Motor neuron (in vitro differentiated cells): ENCODE measurements at regions not wholly inside any gene's neighbourhood (a gene's known extent, or its start where the extent isn't known, plus 50 kb on each side); places are given as distances from the start of the nearest gene placed in this dataset.
"Not testable (repeated sequence)": the region's sequence is repeated elsewhere in the genome, so short reads cannot be mapped to it uniquely, and the experiment has no call there.

Source experiments
- ATAC-seq, 8 experiments: fragments of 200-7000 bp; cut with Tn5 transposase; replicated peaks in 6 of 8; 2 replicates each; pipeline ENCODE4 v1.8.0; 2021; ENCODE audit warnings: mild to moderate bottlenecking in 8 of 8, moderate library complexity in 8 of 8
- H3K27ac ChIP-seq, 2 donors: fragments of 250-450 bp; sonication (Bioruptor Pico); 2 replicates each; pipeline ENCODE4 v1.9.0; 2021; ENCODE audit warnings: antibody characterized with exemption in 2 of 2, mild to moderate bottlenecking in 2 of 2, moderate library complexity in 1 of 2
- H3K4me1 ChIP-seq, 2 donors: fragments of 250-450 bp; sonication (Bioruptor Pico); replicated peaks in 1 of 2; 2 replicates each; pipeline ENCODE4 v1.6.1; 2021; ENCODE audit warnings: antibody characterized with exemption in 2 of 2, mild to moderate bottlenecking in 2 of 2, moderate library complexity in 1 of 2
- H3K4me3 ChIP-seq, 5 donors: fragments of 250-450 bp; sonication (Bioruptor Pico); 2 replicates each; pipeline ENCODE4 v1.9.0; 2021; ENCODE audit warnings: antibody characterized with exemption in 5 of 5, mild to moderate bottlenecking in 5 of 5, moderate library complexity in 4 of 5
- WGBS, 10 experiments: fragments of 450-650 bp; shearing (Covaris generic); methylation state at CpG; one replicate each; pipeline ENCODE4 v1.0.0; 2022; 5-methylcytosine and 5-hydroxymethylcytosine counted together
- in situ Hi-C, 9 experiments: fragments of 400-800 bp; cut with MboI; loops; one replicate each; pipeline ENCODE4 v1.15.0; 2021; ENCODE audit warnings: low sequenced_read_pairs in 9 of 9, low pct_unique_long_range_greater_than_20kb in 2 of 9; ENCODE audit not compliant: unreplicated experiment in 9 of 9

DNA sequence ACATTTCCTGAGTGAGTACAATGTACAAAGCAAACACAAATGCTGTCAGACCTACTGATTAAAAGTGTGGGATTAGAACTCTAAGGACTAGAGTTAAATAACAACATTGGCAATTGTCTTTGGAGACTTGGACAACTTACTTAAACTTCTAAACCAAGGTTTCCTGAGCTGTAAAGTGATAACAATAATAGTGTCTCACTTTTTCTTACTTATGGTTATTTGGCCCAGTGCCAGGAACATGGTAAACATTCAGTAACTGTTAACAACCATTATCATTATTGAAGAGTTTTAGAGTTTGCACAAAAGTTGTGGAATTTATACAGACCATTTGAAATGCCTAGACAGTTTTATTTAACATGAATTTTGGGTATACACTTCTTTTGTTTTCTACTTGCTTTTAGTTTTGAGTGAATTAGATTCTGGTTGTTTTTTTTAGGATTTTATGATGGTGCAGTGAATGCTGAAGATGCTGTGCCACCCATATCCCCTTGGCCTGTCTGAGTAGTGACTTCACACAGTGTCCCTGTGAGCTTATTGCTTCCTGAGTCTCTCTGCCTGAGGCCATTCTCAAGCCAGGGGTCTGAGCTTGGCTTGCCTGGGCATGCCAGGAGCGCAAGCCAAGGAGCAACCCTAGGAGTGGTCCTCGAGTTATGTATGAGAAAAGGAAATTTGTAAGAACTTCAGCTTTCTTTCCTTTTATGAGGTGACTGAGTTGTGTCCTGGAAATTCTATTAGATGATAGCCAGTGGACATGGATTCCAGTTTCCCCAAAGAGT, 932.8 kb downstream of the TTLL7 start:
- ATAC-seq: peak in 1 of 8 experiments; percentile 33

DNA sequence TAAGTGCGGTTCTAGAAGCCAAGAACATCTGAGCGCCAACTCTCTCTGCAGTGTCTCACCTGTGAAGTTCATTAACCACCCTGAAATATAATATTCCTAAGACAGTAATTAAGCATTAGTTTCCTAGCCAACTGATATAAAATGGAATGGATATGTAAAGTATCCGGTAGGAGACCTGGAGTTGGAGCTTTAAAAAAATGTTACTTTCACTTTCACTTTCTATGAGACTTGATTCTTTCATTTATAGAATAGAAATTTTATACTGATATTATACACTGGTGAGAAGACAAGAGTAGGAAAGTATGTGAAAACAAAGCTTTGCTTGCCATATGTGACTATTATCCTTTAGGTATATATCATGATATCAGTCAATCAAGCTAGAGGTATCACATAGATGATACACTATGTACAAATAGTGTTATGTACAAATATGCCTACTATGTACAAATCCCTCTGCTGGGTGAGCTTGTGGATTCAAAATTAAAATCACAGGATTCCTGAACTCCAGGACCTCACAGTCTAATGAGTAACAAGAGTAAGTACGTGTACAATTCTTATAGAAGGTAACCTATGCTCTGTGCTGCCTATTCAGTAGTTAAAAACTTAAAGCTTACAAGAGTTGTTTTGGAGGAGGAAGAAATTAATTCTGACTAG, 934.2 kb downstream of the TTLL7 start:
- Histone ChIP-seq H3K4me3 (no peak overlapping the region), H3K27ac (no peak overlapping the region), H3K4me1 (peaks cover 0 to 2% of the 10 kb centered on the region in 2 donors)
- WGBS, 10 experiments: 69 to 100% (median 89%) methylated on average over 2 to 4 of the region's 4 CpGs; no CpG with 5 or more reads in 1 of the 10 experiments
- in situ Hi-C loops: no loop called here
- no peak for ATAC-seq

More for the DNA sequence above, 932.8 kb downstream of the TTLL7 start:
- in situ Hi-C loops: no loop called here
- 50 to 89% (median 80%) methylated on average over 1 to 2 of the region's 2 CpGs; no CpG with 5 or more reads in 3 of the 10 experiments for WGBS, 10 experiments
- H3K4me3 ChIP-seq: no peak overlapping the region
- no peak overlapping the region for H3K27ac ChIP-seq
- H3K4me1 ChIP-seq: no peaks in the 10 kb centered on the region

DNA sequence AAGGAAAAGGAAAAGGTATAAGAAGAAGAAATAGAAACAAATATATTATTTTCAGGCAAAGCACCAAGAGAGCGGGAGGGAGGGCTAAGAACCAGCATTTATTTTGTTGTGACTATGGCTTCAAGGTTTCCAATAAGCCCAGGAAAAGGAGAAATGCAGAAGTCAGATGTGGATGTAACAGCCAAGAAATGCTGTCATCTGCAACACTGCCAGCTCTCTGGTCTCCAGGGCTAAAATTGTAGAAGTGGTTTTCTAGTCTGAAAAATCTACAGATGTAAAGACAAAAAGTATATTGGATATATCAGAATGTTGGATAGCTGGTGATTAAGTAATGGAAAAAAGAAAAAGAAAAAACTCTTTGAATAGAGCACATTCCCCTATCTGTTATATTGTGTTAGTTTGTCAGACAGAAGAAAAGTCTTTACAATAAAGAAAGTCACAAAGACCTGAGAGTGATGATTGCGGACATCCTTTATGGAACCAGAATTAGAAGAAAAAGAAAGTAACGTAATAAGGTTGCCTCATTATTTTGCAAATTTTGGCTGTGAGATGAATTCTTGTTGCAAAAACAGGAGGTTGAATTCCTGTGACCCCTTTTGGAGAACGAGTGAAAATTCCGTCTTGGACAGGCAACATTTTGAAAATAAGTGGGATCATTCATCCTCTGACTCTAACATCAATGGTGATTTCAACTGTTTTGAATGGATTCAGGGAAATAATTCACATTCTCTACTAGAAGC, 938.1 kb downstream of the TTLL7 start:
- 38 to 84% (median 63%) methylated on average over 3 to 5 of the region's 5 CpGs for WGBS, 10 experiments
- peak in 1 of 8 experiments; percentile 17 for ATAC-seq
- no peak overlapping the region for H3K4me3 ChIP-seq
- in situ Hi-C loops: no loop called here
- H3K27ac ChIP-seq: no peak overlapping the region
- H3K4me1 ChIP-seq: peaks cover 0 to 8% of the 10 kb centered on the region in 2 donors

DNA sequence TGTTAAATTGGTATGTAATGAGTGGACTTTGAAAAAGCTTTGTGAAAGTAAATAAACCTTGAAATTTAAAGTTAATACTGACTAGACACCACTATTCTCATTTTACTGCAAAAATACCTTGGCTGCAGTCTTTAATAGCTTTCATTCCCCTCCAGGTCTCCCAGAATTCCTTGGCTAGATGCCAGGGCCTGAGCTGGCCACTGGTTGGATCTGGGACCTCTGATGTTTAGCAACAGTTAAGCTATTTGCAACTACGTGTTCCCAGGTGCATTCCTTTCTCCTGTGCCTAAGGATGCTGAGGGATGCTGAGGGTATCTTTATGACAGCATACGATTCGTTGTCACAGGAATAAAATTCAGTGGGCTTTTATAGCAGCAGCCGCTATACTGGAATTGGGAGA, 938.7 kb downstream of the TTLL7 start:
- in situ Hi-C loops: no loop called here
- H3K27ac ChIP-seq: no peak overlapping the region
- peaks cover 0 to 8% of the 10 kb centered on the region in 2 donors for H3K4me1 ChIP-seq
- WGBS, 10 experiments: 48 to 100% (median 80%) methylated on average over 1 to 4 of the region's 4 CpGs; no CpG with 5 or more reads in 1 of the 10 experiments
- no peak overlapping the region for H3K4me3 ChIP-seq
- no peak for ATAC-seq

DNA sequence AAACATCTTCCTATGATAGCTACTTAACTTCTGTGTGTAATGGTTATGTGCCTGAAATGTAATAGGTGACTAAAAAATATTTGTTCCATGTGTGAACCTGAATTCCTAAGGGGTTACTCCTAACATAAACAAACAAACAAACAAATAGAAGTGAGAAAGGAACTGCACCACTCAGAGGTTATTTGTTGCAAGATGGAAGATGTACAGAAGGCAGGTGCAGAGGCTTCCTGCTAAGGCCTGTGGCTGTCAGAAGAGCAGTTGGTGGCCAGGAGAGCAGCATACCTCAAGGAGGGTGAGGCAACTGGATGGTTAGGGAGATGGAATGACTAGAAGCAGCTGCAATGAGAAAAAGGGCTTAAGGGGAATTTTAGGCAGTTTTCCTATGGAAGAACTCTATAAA, 940.6 kb downstream of the TTLL7 start:
- in situ Hi-C loops: no loop called here
- H3K27ac ChIP-seq: no peak overlapping the region
- no peak for ATAC-seq
- H3K4me3 ChIP-seq: no peak overlapping the region
- peaks cover 0 to 8% of the 10 kb centered on the region in 2 donors for H3K4me1 ChIP-seq

DNA sequence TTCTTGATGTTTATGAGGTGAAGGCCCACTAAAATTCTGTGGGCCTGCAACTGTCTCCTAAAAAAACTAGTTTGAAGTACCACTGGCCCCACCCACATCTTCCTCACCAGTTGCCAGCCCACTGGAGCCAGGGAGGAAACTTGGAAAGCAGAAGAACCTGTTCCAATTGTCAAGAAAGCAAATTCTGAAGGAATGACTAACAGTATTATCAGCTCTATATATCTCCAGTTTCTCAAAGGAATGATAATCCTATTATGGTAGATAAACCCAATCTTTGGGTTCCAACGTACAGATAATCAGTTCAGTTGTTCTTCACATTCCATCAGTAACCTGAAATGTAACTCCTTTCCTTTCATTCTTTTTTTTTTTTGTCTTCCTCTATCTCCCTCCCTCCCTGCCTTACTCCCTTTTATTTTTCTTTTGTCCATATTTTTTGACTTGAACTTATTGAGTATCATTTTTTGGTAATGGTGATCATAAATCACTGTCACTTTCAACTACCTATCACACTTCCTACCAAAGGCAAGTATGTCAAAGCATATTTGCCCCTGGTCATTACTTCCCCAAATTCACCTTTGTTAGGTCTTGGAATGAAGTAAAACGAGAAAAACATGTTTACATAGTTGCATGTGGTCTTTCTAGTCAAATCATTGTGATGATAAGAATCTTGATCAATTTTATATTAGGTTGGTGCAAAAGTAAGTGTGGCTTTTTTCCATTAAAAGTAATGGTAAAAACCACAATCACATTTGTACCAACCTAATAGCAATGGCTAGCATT, 943.4 kb downstream of the TTLL7 start:
- Histone ChIP-seq H3K4me3 (no peak overlapping the region), H3K4me1 (peaks cover 0 to 7% of the 10 kb centered on the region in 2 donors), H3K27ac (no peak overlapping the region)
- ATAC-seq: no peak
- in situ Hi-C loops: no loop called here
- WGBS, 10 experiments: 0 to 92% (median 75%) methylated on average over 1 to 2 of the region's 2 CpGs

DNA sequence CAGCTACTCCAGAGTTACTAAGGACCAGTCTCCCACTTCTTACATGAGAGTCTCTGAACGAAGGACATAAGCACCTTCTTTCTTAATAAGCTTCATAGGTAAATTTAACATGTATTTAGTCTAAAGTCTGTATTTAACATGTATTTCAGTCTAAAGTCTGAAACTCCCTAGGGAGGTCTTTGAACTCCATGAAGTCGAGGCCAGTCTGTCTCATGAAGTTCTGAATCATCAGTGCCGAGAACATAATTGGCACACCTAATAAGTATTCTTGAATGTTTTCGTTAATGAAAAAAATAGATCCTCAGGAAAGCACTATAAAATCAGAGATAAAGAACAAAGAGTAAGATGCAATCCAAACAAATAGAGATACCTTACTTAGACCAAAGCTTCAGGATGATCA, 945.5 kb downstream of the TTLL7 start:
- in situ Hi-C loops: no loop called here
- no peak overlapping the region for H3K4me3 ChIP-seq
- 7 to 100% (median 86%) methylated on average over 1 to 4 of the region's 4 CpGs for WGBS, 10 experiments
- H3K27ac ChIP-seq: no peak overlapping the region
- H3K4me1 ChIP-seq: peaks cover 0 to 6% of the 10 kb centered on the region in 2 donors
- no peak for ATAC-seq

DNA sequence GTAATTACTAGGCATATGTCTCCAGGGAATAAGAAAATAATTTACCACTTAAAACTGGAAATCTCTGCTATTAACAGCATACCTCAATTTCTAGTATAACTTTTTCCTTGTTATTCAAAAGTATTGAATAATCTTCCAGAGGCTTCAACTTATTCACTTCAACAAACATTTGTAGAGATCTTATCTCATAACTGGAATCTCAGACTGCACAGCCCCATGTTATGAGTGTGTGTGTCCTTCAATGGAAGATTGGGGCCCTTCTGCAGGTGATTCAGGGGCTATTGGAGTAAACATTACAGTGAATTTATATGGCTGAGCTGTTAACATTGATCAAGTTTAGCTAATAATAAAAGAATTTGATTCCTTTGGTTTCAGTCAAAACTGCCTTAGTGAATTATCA, 946.1 kb downstream of the TTLL7 start:
- in situ Hi-C loops: no loop called here
- no peak for ATAC-seq
- Histone ChIP-seq H3K4me1 (peaks cover 0 to 6% of the 10 kb centered on the region in 2 donors), H3K27ac (no peak overlapping the region), H3K4me3 (no peak overlapping the region)

DNA sequence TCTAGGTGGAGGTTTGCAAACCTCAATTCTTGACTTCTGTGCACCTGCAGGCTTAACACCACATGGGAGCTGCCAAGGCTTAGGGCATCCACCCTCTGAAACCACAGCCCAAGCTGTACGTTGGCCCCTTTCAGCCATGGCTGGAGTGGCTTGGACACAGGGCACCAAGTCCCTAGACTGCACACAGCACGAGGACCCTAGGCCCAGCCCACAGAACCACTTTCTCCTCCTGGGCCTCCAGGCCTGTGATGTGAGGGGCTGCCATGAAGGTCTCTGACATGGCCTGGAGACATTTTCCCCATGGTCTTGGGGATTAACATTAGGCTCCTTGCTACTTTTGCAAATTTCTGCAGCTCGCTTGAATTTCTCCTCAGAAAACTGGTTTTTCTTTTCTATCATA, 947.9 kb downstream of the TTLL7 start:
- H3K27ac ChIP-seq, H3K4me3 ChIP-seq, H3K4me1 ChIP-seq, ATAC-seq, in situ Hi-C loops: not testable (repeated sequence)
- 33 to 100% (median 86%) methylated on average over 1 to 3 of the region's 3 CpGs; no CpG with 5 or more reads in 1 of the 10 experiments for WGBS, 10 experiments

DNA sequence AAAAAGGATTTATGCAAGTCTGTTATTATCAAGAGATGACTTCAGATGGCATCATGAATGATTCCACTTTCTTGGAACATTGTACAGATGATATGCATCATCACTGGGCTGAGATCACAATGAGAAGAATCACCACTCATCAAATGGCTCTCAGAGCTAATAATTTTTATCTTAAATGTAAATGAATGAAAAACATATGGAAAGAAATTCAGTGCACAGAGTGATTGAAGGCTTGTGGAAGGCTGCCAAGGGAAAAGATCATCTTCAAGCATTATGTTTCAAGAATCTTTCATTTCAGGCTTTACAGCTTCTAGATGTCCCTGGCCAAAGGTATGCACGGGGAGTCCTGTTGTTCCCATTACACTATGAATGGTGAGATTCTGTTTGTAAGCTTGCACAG, 955.7 kb downstream of the TTLL7 start:
- WGBS, 10 experiments: 0 to 67% (median 40%) methylated on average over 1 of the region's 1 CpG; no CpG with 5 or more reads in 5 of the 10 experiments
- Histone ChIP-seq H3K4me1 (no peaks in the 10 kb centered on the region), H3K4me3 (no peak overlapping the region), H3K27ac (no peak overlapping the region)
- in situ Hi-C loops: no loop called here
- peak in 2 of 8 experiments; percentile 16 to 64 for ATAC-seq

DNA sequence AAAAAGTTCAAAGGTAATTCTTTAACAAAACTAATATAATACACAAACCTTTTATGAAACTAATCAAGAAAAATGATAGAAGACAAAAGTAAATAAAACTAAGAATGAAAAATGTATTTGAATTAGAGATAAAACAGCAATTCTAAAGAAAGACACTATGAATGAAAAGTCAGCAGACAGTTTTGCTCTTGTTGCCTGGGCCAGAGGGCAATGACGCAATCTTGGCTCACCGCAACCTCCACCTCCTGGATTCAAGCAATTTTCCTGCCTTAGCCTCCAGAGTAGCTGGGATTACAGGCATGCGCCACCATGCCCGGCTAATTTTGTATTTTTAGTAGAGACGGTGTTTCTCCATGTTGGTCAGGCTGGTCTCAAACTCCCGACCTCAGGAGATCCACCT, 959.8 kb downstream of the TTLL7 start:
- not testable (repeated sequence) for ATAC-seq

DNA sequence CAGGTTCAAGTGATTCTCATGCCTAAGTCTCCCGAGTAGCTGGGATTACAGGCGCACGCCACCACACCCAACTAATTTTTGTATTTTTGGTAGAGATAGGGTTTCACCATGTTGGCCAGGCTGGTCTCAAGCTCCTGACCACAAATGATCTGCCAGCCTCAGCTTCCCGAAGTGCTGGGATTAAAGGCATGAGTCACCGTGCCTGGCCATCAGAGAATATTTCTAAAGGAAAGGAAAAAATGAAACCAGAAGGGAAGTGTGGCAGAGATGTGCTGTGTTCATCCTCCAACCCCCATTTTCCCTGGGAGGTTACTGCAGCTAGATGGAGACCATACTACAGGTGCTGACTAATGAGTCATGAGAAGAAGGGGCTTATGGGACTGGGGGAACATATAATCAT, 964.1 kb downstream of the TTLL7 start:
- no peaks in the 10 kb centered on the region for H3K4me1 ChIP-seq
- no peak for ATAC-seq
- H3K27ac ChIP-seq: no peak overlapping the region
- in situ Hi-C loops: no loop called here
- WGBS, 10 experiments: 7 to 100% (median 98%) methylated on average over 1 to 5 of the region's 5 CpGs; no CpG with 5 or more reads in 2 of the 10 experiments
- H3K4me3 ChIP-seq: no peak overlapping the region

More for the DNA sequence above, 959.8 kb downstream of the TTLL7 start:
- in situ Hi-C loops, H3K4me1 ChIP-seq, H3K27ac ChIP-seq, H3K4me3 ChIP-seq: not testable (repeated sequence)
- 50 to 100% (median 90%) methylated on average over 1 to 6 of the region's 6 CpGs; no CpG with 5 or more reads in 2 of the 10 experiments for WGBS, 10 experiments

DNA sequence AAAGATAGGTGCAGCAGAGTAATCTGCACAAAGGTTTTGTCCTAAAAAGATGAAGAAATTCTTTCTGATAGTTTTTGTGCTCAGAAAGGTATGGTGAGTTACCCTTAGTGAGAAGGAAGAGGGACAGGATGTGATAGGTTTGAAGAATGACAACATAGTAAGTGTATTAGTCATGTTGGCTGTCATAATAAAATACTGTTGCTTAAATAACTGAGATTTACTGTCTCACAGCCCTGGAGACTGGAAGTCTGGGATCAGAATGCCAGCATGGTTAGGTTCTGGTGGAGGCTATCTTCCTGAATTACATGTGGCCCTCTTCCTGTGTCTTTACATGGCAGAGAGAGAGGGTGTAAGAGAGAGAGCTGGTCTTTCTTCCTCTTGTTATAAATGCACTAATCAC, 965.2 kb downstream of the TTLL7 start:
- in situ Hi-C loops: no loop called here
- no peaks in the 10 kb centered on the region for H3K4me1 ChIP-seq
- no peak overlapping the region for H3K27ac ChIP-seq
- no peak overlapping the region for H3K4me3 ChIP-seq
- no peak for ATAC-seq
